HepG2 (cell line): ENCODE measurements at regions not wholly inside any gene's neighbourhood (a gene's known extent, or its start where the extent isn't known, plus 50 kb on each side); places are given as distances from the start of the nearest gene placed in this dataset.

Source experiments
- ATAC-seq: fragments of 200-7000 bp; cut with Tn5 transposase; 3 replicates; pipeline ENCODE4 v1.9.1; 2020; ENCODE audit warnings: mild to moderate bottlenecking, moderate library complexity
- BruUV-seq: library from RNA; stranded (reverse); fragments of 400-500 nt; replicated peaks from 2 replicates; lab custom pipeline; 2021; lab: Mats Ljungman, UMichigan
- CTCF ChIA-PET: fragments of 300-600 bp; formaldehyde crosslinking; extraction: SDS; loops from one replicate; lab custom pipeline; 2021; ENCODE audit warnings: low total read pairs, inconsistent platforms, low intra/inter-chr PET ratio; lab: Yijun Ruan, JAX
- POLR2A ChIA-PET: fragments of 350-600 bp; sonication (Branson Sonifier 250); formaldehyde crosslinking; loops from one replicate; lab custom pipeline; 2020; ENCODE audit warnings: antibody characterized with exemption, inconsistent platforms; lab: Yijun Ruan, JAX
- DNase-seq: peaks from one replicate; pipeline ENCODE4 v3.0.0-alpha.2; 2015; ENCODE audit warnings: low spot score
- FAIRE-seq: peaks from 3 replicates; lab custom pipeline; 2011; peaks lifted over from hg19 to GRCh38; lab: Jason Lieb, UNC
- H2AFZ ChIP-seq: one replicate; pipeline ENCODE4 v1.6.1; 2011; ENCODE audit warnings: low read length, inconsistent platforms
- H3K27ac ChIP-seq: fragments of 300-600 bp; 3 replicates; pipeline ENCODE4 v1.8.0; 2011; ENCODE audit warnings: mixed run types, mild to moderate bottlenecking, mixed read lengths, low read length, inconsistent platforms; ENCODE audit not compliant: insufficient read depth; ENCODE audit errors: extremely low read length
- H3K27me3 ChIP-seq, 2 experiments: fragments of 200-600 bp in 1 of 2; 2 replicates in 1 of 2; 3 replicates in 1 of 2; pipeline versions ENCODE4 v1.6.0 to v1.8.0; 2011; ENCODE audit warnings: low read length in 2 of 2, mild to moderate bottlenecking in 2 of 2, moderate library complexity in 2 of 2, inconsistent platforms in 1 of 2; ENCODE audit not compliant: insufficient read depth in 2 of 2, control insufficient read depth in 1 of 2
- H3K36me3 ChIP-seq, 2 experiments: fragments of 200-600 bp in 1 of 2; replicated peaks in 1 of 2; 2 replicates in 1 of 2; 3 replicates in 1 of 2; pipeline versions ENCODE4 v1.5.1 to v1.8.0; 2011; ENCODE audit warnings: low read length in 2 of 2, inconsistent platforms in 1 of 2; ENCODE audit not compliant: insufficient read depth in 2 of 2, control insufficient read depth in 1 of 2
- H3K4me1 ChIP-seq: 2 replicates; pipeline ENCODE4 v1.5.1; 2012; ENCODE audit warnings: low read length, inconsistent platforms; ENCODE audit not compliant: insufficient read depth
- H3K4me2 ChIP-seq: 2 replicates; pipeline ENCODE4 v1.6.0; 2011; ENCODE audit warnings: low read depth, low read length, inconsistent platforms
- H3K4me3 ChIP-seq, 3 experiments: fragments of 200-600 bp in 1 of 3; sonication (generic), shearing (Covaris generic) in 1 of 3; replicated peaks in 1 of 3; 2 replicates each; pipeline ENCODE4 v1.5.1; 2011 to 2016; ENCODE audit warnings: low read length in 3 of 3, inconsistent platforms in 2 of 3, low read depth in 2 of 3, mild to moderate bottlenecking in 2 of 3, control low read depth in 1 of 3, mixed read lengths in 1 of 3; ENCODE audit not compliant: insufficient read depth in 1 of 3
- H3K79me2 ChIP-seq: one replicate; pipeline ENCODE4 v1.6.1; 2011; ENCODE audit warnings: low read length, inconsistent platforms; ENCODE audit not compliant: insufficient read depth
- H3K9ac ChIP-seq: 2 replicates; pipeline ENCODE4 v1.6.0; 2011; ENCODE audit warnings: mild to moderate bottlenecking, low read depth, low read length, inconsistent platforms; ENCODE audit not compliant: insufficient read depth
- H3K9me3 ChIP-seq: 2 replicates; pipeline ENCODE4 v1.5.1; 2012; ENCODE audit warnings: mild to moderate bottlenecking, low read length
- H4K20me1 ChIP-seq: 2 replicates; pipeline ENCODE4 v1.6.0; 2011; ENCODE audit warnings: inconsistent platforms, mild to moderate bottlenecking, low read length, moderate library complexity; ENCODE audit not compliant: insufficient read depth
- CHCHD3 ChIP-seq: sonication (generic); formaldehyde crosslinking; IDR thresholded peaks from 2 replicates; pipeline ENCODE4 v1.8.0; 2022; ENCODE audit warnings: mild to moderate bottlenecking, missing genetic modification reagents, moderate library complexity
- MIER3 ChIP-seq: IDR thresholded peaks from 2 replicates; pipeline ENCODE4 v1.6.1; 2016; ENCODE audit warnings: missing compliant biosample characterization, borderline replicate concordance
- MTA1 ChIP-seq: sonication (generic); formaldehyde crosslinking; IDR thresholded peaks from 2 replicates; pipeline ENCODE4 v1.4.0; 2020; ENCODE audit warnings: missing genetic modification reagents, mild to moderate bottlenecking, borderline replicate concordance
- NKX3-1 ChIP-seq: sonication (generic); formaldehyde crosslinking; IDR thresholded peaks from 2 replicates; pipeline ENCODE4 v1.5.0; 2020; ENCODE audit warnings: missing genetic modification reagents
- SNAPC2 ChIP-seq: sonication (generic); formaldehyde crosslinking; IDR thresholded peaks from 2 replicates; pipeline ENCODE4 v1.8.1; 2022; ENCODE audit warnings: mild to moderate bottlenecking, missing genetic modification reagents
- TMF1 ChIP-seq: sonication (generic); formaldehyde crosslinking; IDR thresholded peaks from 2 replicates; pipeline ENCODE4 v1.8.1; 2022; ENCODE audit warnings: low read depth, missing genetic modification reagents
- ZNF274 ChIP-seq: sonication (generic); formaldehyde crosslinking; IDR thresholded peaks from 2 replicates; pipeline ENCODE4 v1.5.1; 2020; ENCODE audit warnings: mild to moderate bottlenecking, missing genetic modification reagents
- ZNF746 ChIP-seq: sonication (generic); formaldehyde crosslinking; IDR thresholded peaks from 2 replicates; pipeline ENCODE4 v1.8.0; 2022; ENCODE audit warnings: mild to moderate bottlenecking, missing genetic modification reagents
- ZNF782 ChIP-seq: sonication (generic); formaldehyde crosslinking; IDR thresholded peaks from 2 replicates; pipeline ENCODE4 v1.4.0; 2020; ENCODE audit warnings: missing genetic modification reagents, mild to moderate bottlenecking, borderline replicate concordance
- ZNF83 ChIP-seq: sonication (generic); formaldehyde crosslinking; IDR thresholded peaks from 2 replicates; pipeline ENCODE4 v1.4.0; 2020; ENCODE audit warnings: missing genetic modification reagents, mild to moderate bottlenecking, borderline replicate concordance
- WGBS: methylation state at CpG from one replicate; pipeline ENCODE4 v1.1.6; 2017; ENCODE audit warnings: low lambda C conversion rate; 5-methylcytosine and 5-hydroxymethylcytosine counted together
- in situ Hi-C: cut with HindIII; loops from 2 replicates; pipeline ENCODE4 v1.10.0; 2017; ENCODE audit warnings: low pct_unique_long_range_greater_than_20kb; ENCODE audit not compliant: extremely low pct_ligation_motif_present
- intact Hi-C: fragments of 100-400 bp; cut with micrococcal nuclease; formaldehyde crosslinking; loops from one replicate; pipeline ENCODE4 v1.10.0; 2022; ENCODE audit not compliant: unreplicated experiment
- TF ChIP-seq, protein P1 (sequence below): sonication (generic); formaldehyde crosslinking; IDR thresholded peaks from 2 replicates; pipeline ENCODE4 v1.5.1; 2020; ENCODE audit warnings: missing genetic modification reagents, mild to moderate bottlenecking, borderline replicate concordance
- TF ChIP-seq, protein P2 (sequence below): sonication (generic); formaldehyde crosslinking; IDR thresholded peaks from 2 replicates; pipeline ENCODE4 v1.5.0; 2020; ENCODE audit warnings: mild to moderate bottlenecking, missing genetic modification reagents, borderline replicate concordance

DNA sequence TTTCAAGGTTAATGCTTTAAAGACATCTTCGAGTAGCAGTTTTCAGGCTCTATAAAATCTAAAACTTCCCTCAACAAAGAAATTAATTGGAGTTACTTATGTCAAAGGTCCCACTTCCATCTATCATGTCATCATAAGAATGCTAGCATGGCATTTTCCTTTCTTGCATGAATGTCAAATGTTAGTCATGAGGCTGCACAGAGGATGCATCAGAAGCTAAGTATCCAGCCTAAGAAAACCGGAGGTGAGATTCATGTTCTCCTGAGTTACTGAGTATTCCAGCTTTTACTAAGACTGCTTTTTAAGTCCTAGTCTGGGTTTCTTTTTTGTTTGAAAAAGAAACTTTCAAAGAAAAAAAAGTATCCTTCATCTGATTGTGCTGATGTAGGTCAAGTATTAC is 130.6 kb upstream of the CDH19 start:
- Histone ChIP-seq H2AFZ (no peak overlapping the region), H3K4me1 (no peaks in the 10 kb centered on the region), H3K27me3 (no peaks in the 10 kb centered on the region), H3K79me2 (no peaks in the 10 kb centered on the region), H4K20me1 (no peaks in the 10 kb centered on the region), H3K4me3 (no peak overlapping the region), H3K36me3 (no peaks in the 10 kb centered on the region), H3K4me2 (no peak overlapping the region), H3K27ac (no peak overlapping the region), H3K9ac (no peak overlapping the region), H3K9me3 (no peaks in the 10 kb centered on the region)
- FAIRE-seq (no peak), DNase-seq (no peak), ATAC-seq (no peak)
- in situ Hi-C loops (no loop called here), intact Hi-C loops (no loop called here)
- BruUV-seq, result no TSS peak
- CTCF ChIA-PET, result no interaction called here
- WGBS, result 14% methylated on average over 2 of the region's 2 CpGs
- no peak for TF ChIP-seq ZNF746 (CRISPR knock-in tag)
- TF ChIP-seq MIER3 (CRISPR knock-in tag), result no peak
- TF ChIP-seq, protein P1, sequence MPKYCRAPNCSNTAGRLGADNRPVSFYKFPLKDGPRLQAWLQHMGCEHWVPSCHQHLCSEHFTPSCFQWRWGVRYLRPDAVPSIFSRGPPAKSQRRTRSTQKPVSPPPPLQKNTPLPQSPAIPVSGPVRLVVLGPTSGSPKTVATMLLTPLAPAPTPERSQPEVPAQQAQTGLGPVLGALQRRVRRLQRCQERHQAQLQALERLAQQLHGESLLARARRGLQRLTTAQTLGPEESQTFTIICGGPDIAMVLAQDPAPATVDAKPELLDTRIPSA, result no peak
- no peak for TF ChIP-seq ZNF83
- no peak for TF ChIP-seq ZNF274 (CRISPR knock-in tag)
- no peak for TF ChIP-seq SNAPC2 (CRISPR knock-in tag)
- TF ChIP-seq, protein P2, sequence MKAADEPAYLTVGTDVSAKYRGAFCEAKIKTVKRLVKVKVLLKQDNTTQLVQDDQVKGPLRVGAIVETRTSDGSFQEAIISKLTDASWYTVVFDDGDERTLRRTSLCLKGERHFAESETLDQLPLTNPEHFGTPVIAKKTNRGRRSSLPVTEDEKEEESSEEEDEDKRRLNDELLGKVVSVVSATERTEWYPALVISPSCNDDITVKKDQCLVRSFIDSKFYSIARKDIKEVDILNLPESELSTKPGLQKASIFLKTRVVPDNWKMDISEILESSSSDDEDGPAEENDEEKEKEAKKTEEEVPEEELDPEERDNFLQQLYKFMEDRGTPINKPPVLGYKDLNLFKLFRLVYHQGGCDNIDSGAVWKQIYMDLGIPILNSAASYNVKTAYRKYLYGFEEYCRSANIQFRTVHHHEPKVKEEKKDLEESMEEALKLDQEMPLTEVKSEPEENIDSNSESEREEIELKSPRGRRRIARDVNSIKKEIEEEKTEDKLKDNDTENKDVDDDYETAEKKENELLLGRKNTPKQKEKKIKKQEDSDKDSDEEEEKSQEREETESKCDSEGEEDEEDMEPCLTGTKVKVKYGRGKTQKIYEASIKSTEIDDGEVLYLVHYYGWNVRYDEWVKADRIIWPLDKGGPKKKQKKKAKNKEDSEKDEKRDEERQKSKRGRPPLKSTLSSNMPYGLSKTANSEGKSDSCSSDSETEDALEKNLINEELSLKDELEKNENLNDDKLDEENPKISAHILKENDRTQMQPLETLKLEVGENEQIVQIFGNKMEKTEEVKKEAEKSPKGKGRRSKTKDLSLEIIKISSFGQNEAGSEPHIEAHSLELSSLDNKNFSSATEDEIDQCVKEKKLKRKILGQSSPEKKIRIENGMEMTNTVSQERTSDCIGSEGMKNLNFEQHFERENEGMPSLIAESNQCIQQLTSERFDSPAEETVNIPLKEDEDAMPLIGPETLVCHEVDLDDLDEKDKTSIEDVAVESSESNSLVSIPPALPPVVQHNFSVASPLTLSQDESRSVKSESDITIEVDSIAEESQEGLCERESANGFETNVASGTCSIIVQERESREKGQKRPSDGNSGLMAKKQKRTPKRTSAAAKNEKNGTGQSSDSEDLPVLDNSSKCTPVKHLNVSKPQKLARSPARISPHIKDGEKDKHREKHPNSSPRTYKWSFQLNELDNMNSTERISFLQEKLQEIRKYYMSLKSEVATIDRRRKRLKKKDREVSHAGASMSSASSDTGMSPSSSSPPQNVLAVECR, result no peak
- no peak for TF ChIP-seq MTA1 (CRISPR knock-in tag)
- no peak for TF ChIP-seq TMF1 (CRISPR knock-in tag)
- TF ChIP-seq ZNF782 (CRISPR knock-in tag), result no peak
- no peak for TF ChIP-seq CHCHD3 (CRISPR knock-in tag)
- TF ChIP-seq NKX3-1, result no peak
- POLR2A ChIA-PET, result no interaction called here
